HepG2 (cell line): ENCODE measurements at regions not wholly inside any gene's neighbourhood (a gene's known extent, or its start where the extent isn't known, plus 50 kb on each side); places are given as distances from the start of the nearest gene placed in this dataset.

Experiments used
- AKAP8 ChIP-seq: sonication (generic); formaldehyde crosslinking; IDR thresholded peaks from 2 replicates; pipeline ENCODE4 v1.5.1; 2020; ENCODE audit warnings: mild to moderate bottlenecking, missing genetic modification reagents
- ATF4 ChIP-seq, 2 experiments: fragments of 450-650 bp in 1 of 2; sonication (generic) in 1 of 2; formaldehyde crosslinking; IDR thresholded peaks; 2 replicates each; pipeline versions ENCODE4 v1.5.0 to v1.8.0; 2020 to 2022; ENCODE audit warnings: mild to moderate bottlenecking in 1 of 2, missing genetic modification reagents in 1 of 2
- ATF7 ChIP-seq, 2 experiments: fragments of 450-650 bp in 1 of 2; sonication (generic) in 1 of 2; formaldehyde crosslinking in 1 of 2; IDR thresholded peaks; 2 replicates each; pipeline versions ENCODE4 v1.4.0 to v1.6.1; 2016 to 2020; ENCODE audit warnings: antibody characterized with exemption in 1 of 2, mild to moderate bottlenecking in 1 of 2, missing genetic modification reagents in 1 of 2
- GABPB1 ChIP-seq: IDR thresholded peaks from 2 replicates; pipeline ENCODE4 v1.6.1; 2016; ENCODE audit warnings: mild to moderate bottlenecking, missing genetic modification reagents, moderate library complexity, missing compliant biosample characterization
- HOXA3 ChIP-seq: sonication (generic); formaldehyde crosslinking; IDR thresholded peaks from 2 replicates; pipeline ENCODE4 v1.5.0; 2020; ENCODE audit warnings: missing genetic modification reagents
- KAT8 ChIP-seq: IDR thresholded peaks from 2 replicates; pipeline ENCODE4 v1.6.1; 2016; ENCODE audit warnings: missing genetic modification reagents, missing compliant biosample characterization
- KDM3A ChIP-seq: IDR thresholded peaks from 2 replicates; pipeline ENCODE4 v1.6.1; 2018; ENCODE audit warnings: low read depth, missing compliant biosample characterization
- NR2F2 ChIP-seq: IDR thresholded peaks from 2 replicates; pipeline ENCODE4 v1.6.1; 2012; ENCODE audit warnings: low read depth, inconsistent platforms, borderline replicate concordance
- PATZ1 ChIP-seq: sonication (generic); formaldehyde crosslinking; IDR thresholded peaks from 2 replicates; pipeline ENCODE4 v1.4.0; 2020; ENCODE audit warnings: missing genetic modification reagents
- STAT5B ChIP-seq: sonication (generic); formaldehyde crosslinking; IDR thresholded peaks from 2 replicates; pipeline ENCODE4 v1.4.0; 2020; ENCODE audit warnings: missing genetic modification reagents
- ZFP91 ChIP-seq: sonication (generic); formaldehyde crosslinking; IDR thresholded peaks from 2 replicates; pipeline ENCODE4 v1.9.0; 2022; ENCODE audit warnings: missing genetic modification reagents, mild to moderate bottlenecking, borderline replicate concordance
- ZFYVE20 ChIP-seq: sonication (generic); formaldehyde crosslinking; IDR thresholded peaks from 2 replicates; pipeline ENCODE4 v1.8.0; 2023; ENCODE audit warnings: low read depth, mild to moderate bottlenecking, moderate library complexity, missing genetic modification reagents, borderline replicate concordance
- ZNF17 ChIP-seq: sonication (generic); formaldehyde crosslinking; IDR thresholded peaks from 2 replicates; pipeline ENCODE4 v1.5.0; 2020; ENCODE audit warnings: mild to moderate bottlenecking, missing genetic modification reagents
- ZNF234 ChIP-seq: sonication (generic); formaldehyde crosslinking; conservative IDR thresholded peaks from 2 replicates; pipeline ENCODE4 v1.5.1; 2020; ENCODE audit warnings: mild to moderate bottlenecking, missing genetic modification reagents
- ZNF570 ChIP-seq: sonication (generic); formaldehyde crosslinking; IDR thresholded peaks from 2 replicates; pipeline ENCODE4 v1.4.0; 2020; ENCODE audit warnings: mild to moderate bottlenecking, missing genetic modification reagents, borderline replicate concordance
- TF ChIP-seq, protein P1 (sequence below): sonication (generic); formaldehyde crosslinking; IDR thresholded peaks from 2 replicates; pipeline ENCODE4 v1.4.0; 2020; ENCODE audit warnings: low read depth, mild to moderate bottlenecking, missing genetic modification reagents
- TF ChIP-seq, protein P2 (sequence below): sonication (generic); formaldehyde crosslinking; IDR thresholded peaks from 2 replicates; pipeline ENCODE4 v1.5.1; 2020; ENCODE audit warnings: mild to moderate bottlenecking, missing genetic modification reagents, moderate library complexity
- TF ChIP-seq, protein P3 (sequence below): IDR thresholded peaks from 2 replicates; pipeline ENCODE4 v1.6.1; 2012; ENCODE audit warnings: inconsistent platforms
- TF ChIP-seq, protein P4 (sequence below): IDR thresholded peaks from 2 replicates; pipeline ENCODE4 v1.6.1; 2016; ENCODE audit warnings: mild to moderate bottlenecking

DNA sequence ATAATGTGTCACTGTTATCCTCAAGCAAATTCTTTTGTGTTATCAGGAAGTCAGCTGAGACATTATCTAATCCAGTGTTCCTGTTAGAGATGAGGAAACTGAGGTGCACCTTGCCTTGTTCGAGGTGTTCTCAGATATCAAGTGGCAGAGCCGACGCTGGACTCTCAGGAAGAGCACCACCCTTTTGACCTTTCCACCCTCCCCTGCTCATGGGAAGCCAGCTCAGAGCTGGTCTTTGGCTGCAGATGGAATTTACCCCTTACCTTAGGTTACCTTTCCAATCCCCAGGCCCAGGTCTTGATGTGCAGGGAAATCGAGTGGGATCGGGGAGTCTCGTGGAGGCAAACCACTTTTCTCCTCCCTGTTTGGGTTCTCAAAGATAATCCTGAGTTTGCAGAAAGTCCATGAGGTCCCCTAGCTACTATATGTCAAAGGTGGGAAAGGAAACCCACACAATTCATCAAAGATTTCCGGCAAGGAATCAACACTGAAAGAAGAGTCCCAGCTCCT is 62.9 kb upstream of the PIM1 start (continued):
- TF ChIP-seq ZFP91: 0 out of 2 replicates have a peak, but pooled peaks have one; percentile 22
- TF ChIP-seq ZNF234 (CRISPR knock-in tag): no peak
- TF ChIP-seq ZFYVE20 (CRISPR knock-in tag): no peak
- peak; percentile 77 for TF ChIP-seq PATZ1 (CRISPR knock-in tag)
- peak; percentile 81 for TF ChIP-seq HOXA3
- no peak for TF ChIP-seq ATF7 (IDR thresholded peaks at IDR 0.05)
- 0 out of 2 replicates have a peak, but pooled peaks have one; percentile 27 for TF ChIP-seq ATF7 (CRISPR knock-in tag; IDR thresholded peaks at IDR 0.05)
- TF ChIP-seq STAT5B (CRISPR knock-in tag): 0 out of 2 replicates have a peak, but pooled peaks have one; percentile 9
- no peak for TF ChIP-seq ZNF17
- TF ChIP-seq KDM3A (CRISPR knock-in tag): peak; percentile 75; the same call in 1 of the 2 replicates
- TF ChIP-seq, protein P1, sequence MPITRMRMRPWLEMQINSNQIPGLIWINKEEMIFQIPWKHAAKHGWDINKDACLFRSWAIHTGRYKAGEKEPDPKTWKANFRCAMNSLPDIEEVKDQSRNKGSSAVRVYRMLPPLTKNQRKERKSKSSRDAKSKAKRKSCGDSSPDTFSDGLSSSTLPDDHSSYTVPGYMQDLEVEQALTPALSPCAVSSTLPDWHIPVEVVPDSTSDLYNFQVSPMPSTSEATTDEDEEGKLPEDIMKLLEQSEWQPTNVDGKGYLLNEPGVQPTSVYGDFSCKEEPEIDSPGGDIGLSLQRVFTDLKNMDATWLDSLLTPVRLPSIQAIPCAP (CRISPR knock-in tag): no peak
- TF ChIP-seq KAT8 (CRISPR knock-in tag): peak; percentile 79
- no peak; the same call in 1 of the 2 replicates for TF ChIP-seq GABPB1
- TF ChIP-seq, protein P2, sequence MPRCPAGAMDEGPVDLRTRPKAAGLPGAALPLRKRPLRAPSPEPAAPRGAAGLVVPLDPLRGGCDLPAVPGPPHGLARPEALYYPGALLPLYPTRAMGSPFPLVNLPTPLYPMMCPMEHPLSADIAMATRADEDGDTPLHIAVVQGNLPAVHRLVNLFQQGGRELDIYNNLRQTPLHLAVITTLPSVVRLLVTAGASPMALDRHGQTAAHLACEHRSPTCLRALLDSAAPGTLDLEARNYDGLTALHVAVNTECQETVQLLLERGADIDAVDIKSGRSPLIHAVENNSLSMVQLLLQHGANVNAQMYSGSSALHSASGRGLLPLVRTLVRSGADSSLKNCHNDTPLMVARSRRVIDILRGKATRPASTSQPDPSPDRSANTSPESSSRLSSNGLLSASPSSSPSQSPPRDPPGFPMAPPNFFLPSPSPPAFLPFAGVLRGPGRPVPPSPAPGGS (CRISPR knock-in tag): 0 out of 2 replicates have a peak, but pooled peaks have one; percentile 3
- TF ChIP-seq, protein P3, sequence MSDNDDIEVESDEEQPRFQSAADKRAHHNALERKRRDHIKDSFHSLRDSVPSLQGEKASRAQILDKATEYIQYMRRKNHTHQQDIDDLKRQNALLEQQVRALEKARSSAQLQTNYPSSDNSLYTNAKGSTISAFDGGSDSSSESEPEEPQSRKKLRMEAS: peak; percentile 80
- peak in 1 of 2 experiments; percentile 18; a peak in 1 of 4 replicates for TF ChIP-seq ATF4 (CRISPR knock-in tag; IDR thresholded peaks at IDR 0.05)
- TF ChIP-seq, protein P4, sequence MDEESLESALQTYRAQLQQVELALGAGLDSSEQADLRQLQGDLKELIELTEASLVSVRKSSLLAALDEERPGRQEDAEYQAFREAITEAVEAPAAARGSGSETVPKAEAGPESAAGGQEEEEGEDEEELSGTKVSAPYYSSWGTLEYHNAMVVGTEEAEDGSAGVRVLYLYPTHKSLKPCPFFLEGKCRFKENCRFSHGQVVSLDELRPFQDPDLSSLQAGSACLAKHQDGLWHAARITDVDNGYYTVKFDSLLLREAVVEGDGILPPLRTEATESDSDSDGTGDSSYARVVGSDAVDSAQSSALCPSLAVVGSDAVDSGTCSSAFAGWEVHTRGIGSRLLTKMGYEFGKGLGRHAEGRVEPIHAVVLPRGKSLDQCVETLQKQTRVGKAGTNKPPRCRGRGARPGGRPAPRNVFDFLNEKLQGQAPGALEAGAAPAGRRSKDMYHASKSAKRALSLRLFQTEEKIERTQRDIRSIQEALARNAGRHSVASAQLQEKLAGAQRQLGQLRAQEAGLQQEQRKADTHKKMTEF: peak; percentile 74
- TF ChIP-seq ZNF570 (CRISPR knock-in tag): no peak
- no peak for TF ChIP-seq AKAP8 (CRISPR knock-in tag)
- TF ChIP-seq NR2F2: peak; percentile 91
